HPDE6-E6E7 (cell line): ENCODE measurements at regions not wholly inside any gene's neighbourhood (a gene's known extent, or its start where the extent isn't known, plus 50 kb on each side); places are given as distances from the start of the nearest gene placed in this dataset.

Experiments
- DNase-seq: peaks from one replicate; pipeline ENCODE4 v3.0.0; 2011; ENCODE audit warnings: missing footprints; ENCODE audit errors: extremely low spot score

DNA sequence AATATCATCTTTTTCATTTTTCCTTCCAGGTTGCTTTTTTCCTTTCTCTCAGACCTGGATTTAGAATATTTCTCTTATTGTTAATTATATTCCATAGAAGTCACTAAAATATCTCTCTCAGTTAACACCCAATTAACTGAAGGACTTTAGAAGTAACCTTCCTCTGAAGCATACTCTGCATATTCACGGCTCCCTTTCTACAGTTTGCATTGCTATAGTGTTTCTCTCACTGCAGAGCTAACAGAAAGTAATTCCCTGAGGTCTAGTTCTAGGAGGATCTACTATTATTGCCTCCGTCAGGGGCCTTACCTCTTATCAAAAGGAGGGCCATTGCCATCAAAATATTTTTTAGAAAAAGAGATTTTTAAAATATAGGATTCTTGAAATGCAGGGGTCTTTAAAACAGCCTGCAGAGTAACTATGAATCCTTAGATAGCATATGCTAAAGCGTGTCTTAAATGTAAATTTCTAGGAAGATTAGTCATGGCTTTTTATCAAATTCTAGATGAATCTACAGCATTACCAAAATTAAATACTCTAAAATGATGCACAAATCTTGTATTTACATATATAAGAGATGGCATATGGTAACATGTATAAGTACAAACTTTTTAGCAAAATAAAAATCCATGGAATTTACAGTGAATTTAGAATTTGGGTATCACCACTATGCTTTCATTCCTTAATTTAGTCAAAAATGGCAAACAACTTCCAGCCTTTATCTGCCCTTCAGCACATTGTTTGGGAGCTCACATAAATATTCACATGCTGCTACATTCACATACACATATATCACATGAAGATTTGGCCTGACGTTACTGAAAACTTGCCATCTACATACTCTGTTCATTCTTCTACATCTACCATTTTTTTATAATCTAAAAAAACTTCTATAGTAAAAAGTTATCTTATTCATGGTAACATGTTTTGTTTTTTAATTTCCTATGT is 696.8 kb downstream of the OTOL1 start:
- DNase-seq = no peak

DNA sequence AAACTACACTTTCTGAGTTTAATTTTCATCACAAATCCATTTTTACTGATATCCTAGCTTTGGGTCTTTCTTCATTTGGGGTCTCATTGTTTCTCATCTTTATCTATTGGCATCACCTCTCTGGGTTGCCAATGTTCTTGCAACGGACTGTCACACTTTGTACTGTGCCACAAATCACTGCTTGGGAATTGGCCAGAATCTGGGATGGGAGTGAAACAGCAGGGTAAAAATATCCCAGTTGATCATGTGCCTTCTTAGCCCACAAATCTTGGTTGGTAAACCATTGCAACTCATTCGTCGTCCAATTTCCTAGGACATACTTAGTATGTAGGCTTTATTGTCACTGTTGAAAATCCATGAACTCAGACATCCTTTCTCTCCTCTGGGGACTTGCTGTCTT is 698.5 kb downstream of the OTOL1 start:
- DNase-seq = no peak

DNA sequence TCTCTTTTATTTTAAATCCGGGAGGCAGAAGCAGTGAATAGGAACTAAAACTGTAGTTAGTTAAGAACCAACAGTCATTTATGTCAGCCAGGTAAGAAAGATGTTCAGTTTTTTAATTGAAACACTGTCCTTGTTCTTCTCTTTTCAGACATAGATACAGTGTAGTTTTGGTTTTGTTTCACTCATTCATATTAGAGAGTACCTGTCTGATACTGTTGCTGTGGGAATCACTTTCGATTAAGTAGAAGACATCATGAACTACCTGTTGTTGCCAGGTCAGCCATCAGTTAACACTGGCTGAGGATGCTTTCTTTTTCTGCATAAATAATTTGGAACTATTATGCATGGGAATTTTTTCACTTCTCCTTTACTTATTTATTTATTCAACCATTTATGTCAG is 700.4 kb downstream of the OTOL1 start:
- DNase-seq = no peak

DNA sequence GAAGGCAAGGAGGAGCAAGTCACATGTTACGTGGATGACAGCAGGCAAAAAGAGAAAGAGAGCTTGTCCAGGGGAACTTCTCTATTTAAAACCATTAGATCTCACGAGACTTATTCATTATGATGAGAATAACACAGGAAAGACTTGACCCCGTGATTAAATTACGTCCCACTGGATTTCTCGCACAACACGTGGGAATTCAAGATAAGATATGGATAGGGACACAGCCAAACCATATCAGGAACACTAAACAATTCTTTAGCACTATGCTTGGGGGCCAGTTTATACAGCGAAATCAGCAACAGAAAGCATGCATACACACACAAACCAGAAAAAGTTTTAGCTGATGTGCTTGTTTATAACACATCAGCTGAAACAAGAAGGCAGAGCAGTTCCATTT is 704.2 kb downstream of the OTOL1 start:
- no peak for DNase-seq

DNA sequence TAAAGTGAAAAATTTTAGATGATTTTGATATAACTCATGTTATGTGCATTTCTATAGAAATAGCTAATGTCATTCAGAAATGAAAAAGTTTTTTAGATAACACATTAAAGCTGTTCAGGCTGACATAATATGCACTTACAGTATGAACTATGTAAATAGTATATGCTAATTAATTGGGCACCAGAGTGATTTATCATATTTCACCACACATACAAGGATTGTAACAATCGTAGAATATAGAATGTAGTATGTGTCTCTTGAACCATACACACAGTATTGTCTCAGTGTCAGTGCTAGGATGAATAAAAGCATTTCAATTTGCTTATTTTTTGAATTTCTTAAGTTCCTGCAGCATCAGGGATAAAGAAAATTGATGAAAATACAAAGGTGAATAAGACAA is 710.0 kb downstream of the OTOL1 start:
- no peak for DNase-seq

DNA sequence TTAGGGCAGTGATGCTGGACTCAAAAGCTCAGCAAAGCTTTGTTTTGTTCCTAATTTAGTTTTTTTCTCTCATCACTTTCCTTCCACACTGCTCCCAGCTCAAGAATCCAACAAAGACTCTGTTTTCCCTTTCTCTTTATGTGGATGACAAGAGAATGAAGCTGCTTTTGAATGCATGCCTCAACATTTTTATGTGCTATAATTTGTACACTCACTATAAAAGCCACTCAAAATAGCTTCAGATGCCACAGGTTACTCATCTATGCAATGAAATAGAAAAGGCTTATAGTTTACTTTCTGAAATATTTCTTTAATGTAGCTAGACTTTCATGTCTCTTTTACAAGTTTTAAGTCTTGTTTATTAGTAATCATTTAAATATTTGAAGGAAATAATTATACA is 714.9 kb downstream of the OTOL1 start:
- DNase-seq = no peak

DNA sequence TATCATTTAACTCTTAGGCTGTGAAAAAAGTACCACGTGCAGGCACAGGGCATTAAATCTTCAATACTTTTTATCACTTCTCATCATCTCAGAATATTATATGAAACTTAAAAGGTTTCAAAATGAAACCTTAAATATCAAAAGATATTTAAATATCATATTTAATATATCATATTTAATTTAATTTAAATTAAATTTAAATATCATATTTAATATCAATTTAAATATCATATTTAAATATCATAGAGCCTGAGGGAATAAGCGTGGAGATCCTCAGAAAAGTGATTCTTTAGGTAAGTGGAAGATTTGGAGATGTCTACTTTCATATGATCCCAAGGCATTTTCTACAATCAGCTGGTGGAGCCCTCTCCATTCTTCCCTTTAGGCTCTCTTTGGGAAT is 716.6 kb downstream of the OTOL1 start:
- no peak for DNase-seq

DNA sequence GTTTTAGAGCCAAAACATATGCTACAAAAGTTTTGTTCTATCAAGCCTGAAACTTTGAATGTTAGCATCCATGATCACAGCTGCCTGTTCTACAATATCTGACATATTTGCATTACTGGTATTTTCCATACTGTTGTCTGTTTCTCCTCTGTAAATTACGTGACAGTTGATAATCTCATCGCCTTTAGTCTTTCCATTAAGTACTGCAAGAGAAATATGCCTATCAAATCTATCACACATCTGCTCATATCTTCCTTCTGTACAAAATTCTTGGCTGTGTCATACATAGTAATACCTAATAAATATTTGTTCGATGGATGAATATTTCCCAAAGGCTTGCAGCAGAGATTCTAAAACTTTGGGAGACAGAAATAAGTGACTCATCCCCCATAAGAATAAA is 717.3 kb downstream of the OTOL1 start:
- no peak for DNase-seq

DNA sequence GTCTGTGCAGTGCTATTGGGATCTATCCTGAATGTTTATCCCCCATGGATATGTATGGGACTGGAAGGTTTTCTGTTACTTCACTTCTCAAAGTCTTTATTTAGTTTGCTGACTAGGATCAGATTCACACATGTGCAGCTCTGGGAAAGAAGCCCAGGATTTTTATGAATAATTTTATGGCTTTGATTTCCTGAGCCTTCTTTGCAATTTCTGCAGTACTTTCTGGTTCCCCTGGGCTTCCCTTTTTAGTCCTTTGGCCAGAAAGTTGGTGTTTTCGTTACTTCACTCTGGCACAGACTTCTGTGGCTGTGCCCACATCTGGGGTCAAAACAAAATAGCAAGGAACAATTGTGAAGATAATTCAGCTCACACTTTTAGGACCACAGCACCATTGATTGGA is 721.0 kb downstream of the OTOL1 start:
- no peak for DNase-seq

DNA sequence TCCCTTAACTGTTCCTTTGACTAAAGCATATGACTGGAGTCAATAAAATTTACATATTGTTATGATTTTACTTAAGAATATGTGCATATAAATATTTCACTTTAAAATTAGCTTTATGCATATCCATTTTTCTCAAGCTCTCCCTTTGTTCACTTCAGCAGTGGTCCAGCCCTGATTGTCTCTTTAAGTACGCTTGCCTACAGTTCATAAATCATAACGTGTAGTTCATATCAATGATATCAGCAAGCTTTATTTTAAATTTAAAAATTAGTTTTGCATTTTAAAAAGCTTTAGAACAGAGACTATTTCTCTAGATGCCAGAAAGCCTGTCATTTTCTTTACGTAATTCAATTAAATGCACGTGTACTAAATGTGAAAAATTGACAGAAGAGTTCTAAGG is 721.9 kb downstream of the OTOL1 start:
- no peak for DNase-seq

DNA sequence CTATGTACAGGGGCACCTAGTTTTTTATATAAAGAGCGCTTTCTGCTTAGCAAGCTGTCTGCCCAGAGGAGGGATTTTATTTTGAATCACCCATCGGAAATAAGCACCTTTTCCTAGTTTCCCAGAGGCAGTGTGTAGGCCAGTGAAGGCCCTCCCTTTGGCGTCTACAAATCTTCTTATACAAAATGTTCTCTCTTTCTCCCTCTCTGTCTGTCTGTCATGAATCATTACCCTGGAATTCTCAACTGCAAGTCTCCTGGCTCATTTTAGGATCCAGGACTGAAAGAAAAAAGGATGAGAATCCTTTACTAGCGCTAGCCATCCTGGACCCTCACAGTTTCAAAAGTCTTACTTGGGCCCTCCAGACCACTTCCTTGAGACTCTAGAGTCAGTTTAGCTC is 728.1 kb downstream of the OTOL1 start:
- DNase-seq = no peak

DNA sequence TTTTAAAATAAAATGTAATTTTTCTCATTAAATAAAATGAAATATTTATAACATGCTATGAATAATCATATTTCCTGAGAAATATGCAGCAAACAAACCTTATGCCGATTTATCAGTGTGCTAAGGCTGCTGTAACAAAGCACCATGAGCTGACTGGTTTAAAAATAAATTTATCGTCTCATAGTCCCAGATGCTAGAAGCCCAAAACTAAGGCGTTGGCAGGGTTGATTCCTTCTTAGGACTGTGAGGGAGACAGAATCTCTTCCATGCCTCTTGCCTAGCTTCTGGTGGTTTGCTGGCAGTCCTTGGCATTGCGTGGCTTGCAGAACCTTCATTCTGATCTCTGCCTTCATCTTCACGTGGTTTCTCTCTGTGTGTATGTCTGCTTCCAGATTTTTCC is 740.3 kb downstream of the OTOL1 start:
- no peak for DNase-seq

DNA sequence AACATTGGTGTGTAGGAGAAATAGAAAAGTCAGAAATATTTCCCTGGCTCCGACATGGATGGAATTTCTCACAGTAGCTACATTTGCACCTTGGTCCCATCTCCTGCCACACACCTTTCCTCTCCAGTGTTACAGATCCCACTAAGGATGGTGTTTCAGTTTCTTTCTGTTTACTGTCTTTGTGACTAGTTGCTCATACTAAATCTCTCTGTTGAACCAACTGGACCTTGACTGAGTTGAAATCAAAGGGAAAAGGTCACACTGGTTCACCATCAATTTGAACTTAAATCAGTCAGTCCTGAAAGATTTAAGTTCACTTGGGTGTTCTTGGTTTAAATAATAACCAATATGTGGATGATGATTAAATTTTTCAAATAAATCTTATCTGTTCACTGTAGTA is 754.2 kb downstream of the OTOL1 start:
- DNase-seq = no peak

DNA sequence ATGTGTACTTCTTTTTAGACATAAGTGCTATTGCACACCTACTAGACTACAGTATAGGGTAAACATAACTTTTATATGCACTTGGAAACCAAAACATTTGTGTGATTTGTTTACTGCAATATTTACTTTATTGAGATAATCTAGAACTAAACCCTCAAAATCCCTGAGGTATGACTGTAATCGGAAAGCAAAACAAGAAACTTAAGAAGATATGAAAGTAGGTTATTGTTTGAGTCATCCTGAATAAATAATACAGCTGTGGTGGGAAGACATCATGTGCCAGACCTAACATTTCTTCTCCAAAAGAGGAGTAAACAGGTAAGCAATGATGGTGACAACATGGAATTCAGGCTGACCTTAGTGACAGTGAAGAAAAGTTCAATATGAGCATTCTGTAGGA is 765.5 kb downstream of the OTOL1 start:
- no peak for DNase-seq

DNA sequence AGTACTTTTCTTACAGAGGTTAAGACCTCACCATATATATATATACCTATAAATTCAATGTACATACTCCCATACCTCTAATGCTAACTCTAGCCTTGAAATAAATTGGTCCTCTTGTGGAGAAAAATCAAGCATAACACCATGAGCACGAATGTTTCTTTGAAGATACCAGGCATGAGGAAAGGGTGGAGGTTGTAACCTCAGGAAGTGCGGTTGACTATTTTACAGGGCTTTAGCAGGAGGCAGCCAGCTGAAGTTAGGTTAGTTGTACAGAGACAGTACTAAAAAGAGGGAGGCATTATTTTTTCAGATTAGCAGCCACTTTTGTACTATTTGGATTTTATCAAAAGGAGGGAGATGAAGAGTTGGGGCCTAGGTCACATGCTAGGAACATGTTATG is 767.0 kb downstream of the OTOL1 start:
- DNase-seq = no peak

DNA sequence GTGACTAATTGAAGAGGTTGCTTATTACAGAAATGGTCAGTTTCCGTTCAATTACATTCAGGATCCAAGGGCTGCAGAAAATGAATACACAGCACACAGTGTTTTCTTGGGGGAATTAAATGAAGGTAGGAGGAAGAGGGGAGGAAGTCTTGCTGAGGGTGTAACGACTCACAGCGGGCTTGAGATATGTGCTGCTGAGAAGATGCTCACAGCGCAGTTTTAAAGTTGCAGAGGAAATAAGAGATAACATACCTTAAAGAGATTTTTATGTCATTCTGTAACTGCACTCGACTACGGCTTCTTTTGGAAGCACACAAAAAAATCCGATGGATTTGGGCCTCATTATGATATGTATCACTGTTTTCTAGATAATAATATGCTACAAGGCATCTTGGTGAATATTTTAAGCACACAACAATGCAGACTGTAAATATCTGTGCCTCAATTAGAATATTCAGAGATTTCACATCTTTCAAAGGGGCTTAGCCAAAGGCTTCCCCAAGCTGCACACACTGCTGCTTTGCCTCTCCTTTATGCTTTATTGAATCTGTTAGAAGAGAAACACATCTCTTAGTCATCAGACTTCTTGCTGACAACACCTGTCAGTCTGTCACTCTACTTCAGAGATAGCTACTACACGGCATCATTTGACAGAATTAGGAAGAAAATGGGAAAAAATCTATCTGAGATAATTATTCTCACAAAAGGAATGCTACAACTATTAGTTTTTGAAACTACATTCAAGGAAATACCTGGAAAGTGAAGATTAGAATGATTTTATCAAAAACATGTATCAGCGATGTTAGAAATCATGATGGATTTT is 773.2 kb downstream of the OTOL1 start:
- no peak for DNase-seq

DNA sequence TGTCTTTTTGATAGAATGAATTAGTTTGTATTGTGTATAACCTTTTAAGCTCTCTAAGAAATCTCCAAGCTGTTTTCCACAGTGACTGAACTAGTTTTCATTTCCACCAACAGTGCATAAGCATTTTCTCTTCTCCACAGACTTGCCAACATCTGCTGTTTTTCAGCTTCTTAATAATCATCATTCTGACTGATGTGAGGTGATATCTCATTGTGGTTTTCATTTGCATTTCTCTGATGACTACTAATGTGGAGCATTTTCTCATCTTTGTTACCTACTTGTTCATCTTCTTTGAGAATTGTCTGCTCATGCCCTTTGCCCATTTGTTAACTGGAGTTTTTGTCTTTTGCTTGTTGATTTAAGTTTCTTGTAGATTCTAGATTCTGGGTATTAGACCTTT is 777.5 kb downstream of the OTOL1 start:
- DNase-seq = no peak

DNA sequence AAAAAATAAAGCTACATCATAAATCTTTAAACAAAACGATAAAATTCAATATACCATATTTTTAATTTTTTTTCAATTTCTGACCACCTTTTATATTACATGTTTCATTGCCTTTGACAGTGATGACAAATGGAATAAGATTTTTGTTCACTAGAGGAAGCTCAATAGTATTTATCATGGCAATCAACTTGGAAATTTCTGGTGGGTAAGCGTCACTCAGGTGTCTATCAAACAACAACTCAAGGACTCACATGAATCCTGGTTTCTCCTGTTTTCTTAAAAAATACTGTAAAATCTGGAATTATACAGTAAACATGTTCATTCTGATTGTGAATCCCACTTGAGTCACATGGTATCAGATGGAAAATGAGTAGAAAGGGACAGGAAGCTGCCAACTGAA is 782.2 kb downstream of the OTOL1 start:
- DNase-seq = no peak

DNA sequence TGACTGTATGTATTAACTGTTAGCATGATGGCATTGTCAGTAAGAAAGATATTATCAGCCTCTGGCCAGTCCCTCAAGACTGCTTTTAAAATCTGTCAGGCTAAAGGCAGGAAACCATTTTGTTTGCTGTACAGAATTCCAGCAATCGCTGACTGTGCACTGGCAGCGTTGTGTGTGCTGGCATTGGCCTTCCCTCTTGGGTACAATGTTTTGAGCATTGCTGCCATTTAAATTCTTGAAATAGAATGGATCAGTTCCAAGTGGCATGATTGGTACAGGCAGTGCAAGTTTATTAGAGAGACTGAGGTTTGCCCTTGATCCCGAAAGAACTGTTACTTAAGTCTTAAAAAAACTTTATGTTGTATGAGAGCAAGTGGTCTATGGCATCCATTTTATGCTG is 788.7 kb downstream of the OTOL1 start:
- DNase-seq = no peak

DNA sequence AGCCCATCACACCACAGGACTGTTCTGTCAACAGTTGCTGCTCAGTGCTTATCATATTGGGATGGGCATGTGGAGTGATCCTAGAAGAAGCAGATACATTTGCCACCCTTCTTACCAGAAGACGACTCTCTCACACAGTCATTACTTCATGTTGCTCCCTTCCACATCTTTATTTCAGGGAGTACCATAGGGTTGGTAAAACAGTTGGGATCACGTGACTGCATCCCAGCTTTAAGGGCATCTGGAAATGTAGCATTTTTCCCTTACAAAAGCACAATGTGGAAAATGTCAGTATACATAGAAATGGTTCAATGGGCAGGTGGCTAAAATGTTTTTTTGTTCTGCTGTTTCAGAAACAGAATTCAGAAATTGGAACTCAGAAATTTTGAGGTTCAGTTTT is 791.0 kb downstream of the OTOL1 start:
- no peak for DNase-seq

DNA sequence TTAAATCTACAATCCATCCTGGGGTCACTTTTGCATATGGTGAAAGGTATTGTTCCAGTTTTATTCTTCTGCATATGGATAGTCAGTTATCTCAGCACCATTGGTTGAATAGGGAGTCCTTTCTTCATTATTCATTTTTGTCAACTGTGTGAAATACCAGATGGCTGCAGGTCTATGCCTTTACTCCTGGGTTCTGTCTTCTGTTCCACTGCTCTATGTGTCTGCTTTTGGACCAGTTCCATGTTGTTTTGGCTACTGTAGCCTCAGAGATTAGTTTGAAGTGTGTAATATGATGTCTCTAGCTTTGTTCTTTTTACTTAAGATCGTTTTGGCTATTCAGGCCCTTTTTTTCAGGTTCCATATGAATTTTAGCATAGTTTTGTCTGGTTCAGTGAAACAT is 795.8 kb downstream of the OTOL1 start:
- DNase-seq = no peak

DNA sequence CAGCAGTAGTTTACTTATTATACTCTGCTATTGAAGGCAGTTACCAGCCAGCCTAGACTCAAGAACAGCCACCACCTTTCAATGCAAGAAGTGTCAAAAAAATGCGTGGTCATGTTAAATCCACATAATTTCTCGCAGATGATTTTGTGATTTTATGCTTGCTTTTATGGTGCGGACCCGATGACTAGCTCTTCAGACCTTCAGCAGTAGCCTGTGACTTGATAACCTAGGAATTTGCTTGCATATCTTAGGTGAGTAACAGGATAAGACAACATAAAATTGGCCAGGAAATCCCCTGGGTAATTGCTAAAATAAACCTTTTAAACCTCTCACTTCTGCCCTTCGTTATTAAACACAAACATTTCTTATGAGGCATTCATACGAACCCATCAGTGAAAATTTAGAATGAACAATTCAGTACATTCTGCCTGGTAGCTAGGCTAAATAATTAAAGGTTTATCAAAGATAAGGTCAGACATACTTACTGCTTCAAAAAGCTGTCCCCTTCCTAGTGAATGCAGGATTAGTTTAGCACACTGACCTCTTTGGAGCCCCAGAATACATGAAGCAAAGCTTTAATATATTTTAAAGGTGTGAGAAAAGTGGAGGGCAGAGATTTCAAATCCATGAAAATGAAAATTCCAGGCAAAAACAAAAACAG is 798.8 kb downstream of the OTOL1 start:
- peak; percentile 71 for DNase-seq
